ENCODE measurements at regions not wholly inside any gene's neighbourhood (a gene's known extent, or its start where the extent isn't known, plus 50 kb on each side); places are given as distances from the start of the nearest gene placed in this dataset.

GRCh38 chr3:170751899-170752293 lies 118.1 kb downstream of the RPL22L1 start:
- DNase-seq: no peak

DNA sequence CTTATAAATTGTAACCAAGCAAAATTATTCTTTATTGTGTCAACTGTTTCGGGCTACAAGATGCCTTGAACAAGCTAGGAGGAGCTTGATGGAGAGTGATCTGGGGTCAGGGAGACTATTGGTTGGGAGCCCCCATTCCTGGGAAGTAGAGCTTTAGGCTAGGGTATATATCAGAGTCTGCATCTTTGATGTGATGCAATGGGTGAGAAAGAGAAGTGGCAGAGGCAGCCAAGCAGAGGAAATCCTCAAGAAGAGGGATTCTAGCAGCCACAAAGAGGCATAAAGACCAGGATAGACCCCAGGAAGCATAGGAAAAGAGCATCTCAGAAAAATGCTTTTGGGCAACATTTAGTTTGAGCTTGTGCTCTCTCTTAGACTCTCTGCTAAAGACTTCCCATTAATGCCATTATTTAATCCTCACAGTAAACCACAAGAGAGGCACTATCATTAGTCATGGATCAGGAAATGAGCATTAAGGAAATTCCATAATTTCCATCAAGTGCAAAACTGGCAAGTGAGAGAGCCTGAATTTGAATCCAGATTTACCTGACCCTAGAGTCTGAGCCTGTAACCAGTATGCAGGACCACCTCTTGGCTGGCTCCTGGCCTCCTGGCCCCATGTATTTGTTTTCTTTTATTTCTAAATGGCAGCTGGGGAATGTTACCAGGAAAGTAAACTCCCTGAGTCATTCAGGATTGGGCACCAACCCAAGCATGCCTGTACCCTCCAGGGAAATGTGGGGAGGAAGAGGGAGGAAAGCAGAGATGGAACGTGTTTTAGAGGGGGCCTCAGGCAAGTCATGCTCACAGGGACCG lies 118.7 kb downstream of the RPL22L1 start:
- no peak for DNase-seq

DNA sequence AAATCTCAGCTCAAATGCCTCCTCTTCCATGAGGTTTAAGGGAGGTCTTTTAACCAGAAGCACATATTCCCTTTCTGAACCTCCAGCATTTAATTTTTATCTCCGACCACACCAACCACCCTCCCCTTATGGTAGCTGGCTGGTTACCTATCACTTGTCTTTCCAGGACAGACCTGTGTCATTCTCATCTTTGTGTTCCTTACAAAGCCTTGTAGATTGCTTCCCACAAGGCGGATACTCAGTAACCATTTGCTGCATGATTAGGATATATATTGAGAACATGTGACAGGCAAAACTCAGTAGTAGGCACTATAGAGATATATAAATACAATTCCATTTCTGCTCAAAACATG lies 119.5 kb downstream of the RPL22L1 start:
- no peak for DNase-seq

DNA sequence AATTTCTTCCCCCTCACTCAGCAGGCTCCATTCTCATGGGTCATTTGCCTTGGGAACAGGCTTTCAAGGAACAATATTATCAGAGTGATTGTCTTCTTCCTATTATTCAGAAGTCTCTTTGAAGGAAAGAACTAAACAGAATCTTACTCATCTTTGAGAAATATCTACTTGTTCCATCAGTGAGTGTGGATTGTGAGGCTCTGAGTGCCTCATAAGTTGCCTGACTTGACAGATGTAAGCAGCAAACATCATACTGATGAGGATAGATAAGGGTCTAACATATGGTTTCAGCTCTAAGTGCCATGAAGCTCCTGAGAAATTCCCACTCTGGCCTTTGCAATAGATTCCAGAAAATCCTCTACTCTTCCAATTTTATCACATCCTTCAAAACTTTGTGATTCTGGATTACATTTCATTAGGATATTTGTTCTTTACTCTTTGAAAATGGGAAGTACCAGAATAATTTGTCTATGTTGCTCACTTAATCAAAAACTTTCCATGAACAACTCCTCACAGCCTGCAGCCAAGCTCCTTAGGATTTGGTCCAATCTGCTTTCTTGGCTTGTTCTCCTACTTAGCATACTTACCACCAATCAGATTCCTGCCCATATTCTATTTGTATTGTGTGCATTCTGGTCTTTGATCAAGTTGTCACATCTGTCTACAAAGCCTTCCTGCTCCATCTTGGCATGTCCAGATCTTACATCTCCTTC lies 120.1 kb downstream of the RPL22L1 start:
- no peak for DNase-seq

DNA sequence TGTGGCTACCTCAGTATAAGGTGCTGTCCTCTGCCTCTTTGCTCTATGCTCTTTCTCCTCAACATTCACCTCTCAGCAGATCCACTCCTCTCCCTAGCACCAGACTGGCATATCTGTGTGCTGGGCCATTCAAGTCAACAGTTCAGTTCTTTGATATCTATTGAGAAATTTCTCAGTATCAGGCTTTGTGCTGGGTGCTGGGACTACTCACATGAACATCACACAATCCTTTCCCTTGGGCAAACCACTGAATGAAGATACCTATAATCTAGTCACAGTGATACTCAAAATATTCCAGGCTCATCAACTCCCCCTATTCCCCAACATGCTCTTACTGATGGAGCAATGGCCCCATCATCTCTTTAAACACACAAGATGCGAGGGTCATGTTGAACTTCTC lies 120.8 kb downstream of the RPL22L1 start:
- no peak for DNase-seq

- DNase-seq: no peak
Measured at GRCh38 chr3:170746175-170746942, 123.6 kb downstream of the RPL22L1 start.

GRCh38 chr3:170745211-170745718 lies 124.7 kb downstream of the RPL22L1 start:
- no peak for DNase-seq

DNA sequence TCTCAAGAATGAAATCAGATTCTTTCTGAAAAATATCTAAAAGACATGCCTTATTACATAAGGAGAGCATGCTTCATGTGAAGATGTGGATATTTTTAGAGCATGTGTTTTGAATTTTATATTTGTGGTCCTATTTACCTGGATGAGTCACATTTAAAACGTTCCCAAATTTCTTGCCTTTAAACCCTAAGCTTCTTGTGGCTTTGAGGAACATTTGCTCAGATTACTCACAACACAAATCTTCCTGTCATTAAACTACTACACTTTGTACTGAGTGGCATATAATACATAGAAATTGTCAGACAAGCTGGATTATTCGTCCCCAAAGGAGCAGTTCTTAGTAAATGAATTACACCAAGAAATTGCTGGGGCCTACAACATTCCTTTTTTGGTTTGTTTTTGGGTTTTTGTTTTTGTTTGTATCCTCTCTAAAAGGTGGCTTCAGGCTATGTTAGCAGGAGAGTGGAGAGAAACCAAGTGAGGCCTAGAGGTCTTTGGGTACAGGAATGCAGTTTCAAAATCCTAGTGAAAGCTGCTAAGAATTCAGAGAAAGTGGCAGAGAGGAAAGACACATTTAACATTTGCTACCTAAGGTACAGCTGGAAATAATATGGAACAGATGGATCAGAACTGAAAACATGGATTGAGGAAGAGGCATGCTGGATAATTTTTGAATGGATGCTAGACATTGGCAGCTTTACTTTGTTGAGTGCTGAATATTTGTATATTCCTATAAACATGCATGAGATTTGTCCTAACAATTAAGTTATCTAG lies 128.1 kb downstream of the RPL22L1 start:
- DNase-seq: no peak

- DNase-seq: peak; percentile 69
Measured at GRCh38 chr3:170740726-170741591, 129.0 kb downstream of the RPL22L1 start.

DNA sequence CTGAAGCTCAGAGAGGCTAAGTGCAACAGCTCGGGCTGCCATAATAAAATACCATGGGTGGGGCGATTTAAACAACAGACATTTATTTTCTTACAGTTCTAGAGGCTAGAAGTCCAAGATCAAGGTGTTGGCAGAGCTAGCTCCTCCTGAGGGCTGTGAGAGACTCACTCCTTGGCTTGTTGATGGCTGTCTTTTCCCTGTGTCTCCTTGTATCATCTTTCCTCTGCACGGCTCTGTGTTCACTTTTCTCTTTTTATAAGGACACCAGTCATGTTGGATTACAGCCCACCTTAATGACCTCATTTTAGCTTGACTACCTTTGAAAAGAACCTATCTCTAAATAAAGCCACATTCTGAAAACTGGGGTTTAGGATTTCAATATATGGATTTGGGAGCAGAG lies 129.7 kb downstream of the RPL22L1 start:
- DNase-seq: no peak

DNA sequence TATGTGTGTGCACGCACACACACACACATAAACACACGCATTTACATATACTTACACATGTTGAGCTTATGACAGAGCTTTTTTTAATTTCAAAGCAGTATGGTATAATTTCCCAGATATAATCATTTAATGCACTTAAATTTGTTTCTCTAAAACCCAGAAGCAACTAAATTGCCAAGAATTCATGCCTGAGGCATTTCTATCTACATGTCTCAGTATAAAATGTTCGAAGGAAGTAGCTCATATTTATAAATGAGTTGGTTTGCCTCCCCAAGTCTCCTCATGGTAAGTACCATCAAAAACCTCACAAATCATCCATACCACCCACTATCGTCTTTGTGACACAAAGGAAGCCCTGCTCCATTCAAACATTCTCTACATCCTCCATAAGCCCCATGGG lies 130.6 kb downstream of the RPL22L1 start:
- DNase-seq: no peak

- DNase-seq: no peak
Measured at GRCh38 chr3:170738766-170739165, 131.2 kb downstream of the RPL22L1 start.

GRCh38 chr3:170737498-170738162 lies 132.4 kb downstream of the RPL22L1 start:
- no peak for DNase-seq

GRCh38 chr3:170735821-170736220 lies 134.2 kb downstream of the RPL22L1 start:
- no peak for DNase-seq

- DNase-seq: no peak
Measured at GRCh38 chr3:170734735-170735065, 135.3 kb downstream of the RPL22L1 start.

- DNase-seq: no peak
Measured at GRCh38 chr3:170734043-170734734, 135.8 kb downstream of the RPL22L1 start.

DNA sequence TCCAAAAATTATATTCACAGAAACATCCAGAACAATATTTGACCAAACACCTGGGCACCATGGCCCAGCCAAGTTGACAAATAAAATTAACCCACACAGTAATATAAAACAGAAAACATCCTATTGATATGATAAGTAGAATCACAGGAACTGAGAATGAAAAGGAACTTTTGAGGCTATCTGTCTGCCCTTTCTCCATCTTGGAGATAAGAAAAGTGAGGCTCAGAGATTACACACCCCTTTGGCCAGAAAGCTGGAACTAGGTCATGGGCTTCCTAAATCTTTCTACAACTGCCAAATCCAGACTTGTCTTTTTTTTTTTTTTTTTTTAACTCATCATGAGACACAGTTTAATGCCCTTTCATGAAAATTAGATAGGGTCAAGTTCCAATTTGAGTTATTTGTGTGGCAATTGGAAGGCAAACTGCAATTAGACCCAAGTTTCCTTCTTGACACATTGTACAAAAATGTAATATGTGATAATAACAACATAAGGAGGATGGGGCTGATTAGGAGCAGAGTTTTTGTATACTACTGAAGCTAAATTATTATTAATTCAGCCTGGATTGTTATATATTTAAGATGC lies 137.2 kb downstream of the RPL22L1 start:
- DNase-seq: no peak

GRCh38 chr3:170731281-170731680 lies 138.7 kb downstream of the RPL22L1 start:
- DNase-seq: no peak

- DNase-seq: no peak
Measured at GRCh38 chr3:170730071-170730812, 139.8 kb downstream of the RPL22L1 start.

DNA sequence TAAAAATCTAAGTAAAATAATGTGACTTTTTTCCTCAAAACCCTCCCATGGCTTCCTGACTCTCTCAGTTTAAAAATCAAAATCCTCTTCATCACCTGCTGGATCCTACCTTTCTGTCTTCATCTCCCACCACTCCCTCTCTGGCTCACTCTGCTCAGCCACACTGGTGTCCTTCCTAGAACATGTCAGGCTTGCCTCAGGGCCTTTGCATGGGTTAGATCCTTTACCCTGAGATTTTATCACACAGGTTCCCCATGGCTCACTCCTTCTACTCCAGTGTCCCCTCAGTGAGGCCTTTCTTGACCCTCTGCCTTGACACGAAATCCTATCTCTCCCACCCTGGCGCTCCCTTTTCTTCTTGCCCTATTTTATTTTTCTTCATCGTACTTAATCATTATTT lies 141.8 kb downstream of the RPL22L1 start:
- no peak for DNase-seq

Data from COR-L47 (cell line).